GM13976 (cell line): ENCODE measurements at regions not wholly inside any gene's neighbourhood (a gene's known extent, or its start where the extent isn't known, plus 50 kb on each side); places are given as distances from the start of the nearest gene placed in this dataset.

ENCODE experiments used
- DNase-seq: peaks from one replicate; pipeline ENCODE4 v3.0.0; 2012; ENCODE audit warnings: low spot score
- CTCF ChIP-seq: IDR thresholded peaks from 2 replicates; pipeline ENCODE4 v1.5.1; 2012; ENCODE audit warnings: borderline replicate concordance, mild to moderate bottlenecking; ENCODE audit not compliant: insufficient read depth; ENCODE audit errors: extremely low read depth, missing control alignments, control extremely low read depth
- in situ Hi-C: fragments of 300-500 bp; cut with MboI; formaldehyde crosslinking; loops from one replicate; pipeline ENCODE4 v1.12.0; 2022; ENCODE audit warnings: low sequenced_read_pairs, mixed read lengths, inconsistent platforms; ENCODE audit not compliant: unreplicated experiment

GRCh38 chr2:129336276-129336675 lies 643.2 kb upstream of the RAB6C start:
- no peak for TF ChIP-seq CTCF
- DNase-seq, result no peak
- in situ Hi-C loops, result no loop called here

GRCh38 chr2:129337076-129337475 lies 642.4 kb upstream of the RAB6C start:
- in situ Hi-C loops, result no loop called here
- DNase-seq, result no peak
- TF ChIP-seq CTCF, result no peak

- no peak for TF ChIP-seq CTCF
- DNase-seq, result no peak
- in situ Hi-C loops, result no loop called here
These were observed 633.9 kb upstream of the RAB6C start for GRCh38 chr2:129345540-129345939.

- DNase-seq, result peak; percentile 44
- no peak for TF ChIP-seq CTCF
- in situ Hi-C loops, result no loop called here
These were observed 631.8 kb upstream of the RAB6C start for GRCh38 chr2:129347486-129348217.

- in situ Hi-C loops, result no loop called here
- no peak for TF ChIP-seq CTCF
- DNase-seq, result no peak
These were observed 624.8 kb upstream of the RAB6C start for GRCh38 chr2:129354631-129355030.

GRCh38 chr2:129361688-129362087 lies 617.8 kb upstream of the RAB6C start:
- TF ChIP-seq CTCF, result no peak
- no peak for DNase-seq
- in situ Hi-C loops, result no loop called here
